Omental fat pad (tissue), 3 donors: ENCODE measurements at regions not wholly inside any gene's neighbourhood (a gene's known extent, or its start where the extent isn't known, plus 50 kb on each side); places are given as distances from the start of the nearest gene placed in this dataset.
"Not testable (repeated sequence)": the region's sequence is repeated elsewhere in the genome, so short reads cannot be mapped to it uniquely, and the experiment has no call there.

Source experiments
- ATAC-seq: fragments of 150-250 bp; one replicate; pipeline ENCODE4 v1.9.1; 2016; ENCODE audit warnings: mild to moderate bottlenecking, moderate library complexity; ENCODE audit not compliant: low FRiP score
- DNase-seq: peaks from one replicate; pipeline ENCODE4 v3.0.0-alpha.2; 2019; ENCODE audit warnings: low spot score
- TF ChIP-seq, protein P1 (sequence below), 3 donors: fragments of 450-650 bp; IDR thresholded peaks; one replicate each; pipeline ENCODE4 v1.5.1; 2016 to 2017; ENCODE audit warnings: antibody characterized with exemption in 3 of 3, mild to moderate bottlenecking in 3 of 3, moderate library complexity in 2 of 3

DNA sequence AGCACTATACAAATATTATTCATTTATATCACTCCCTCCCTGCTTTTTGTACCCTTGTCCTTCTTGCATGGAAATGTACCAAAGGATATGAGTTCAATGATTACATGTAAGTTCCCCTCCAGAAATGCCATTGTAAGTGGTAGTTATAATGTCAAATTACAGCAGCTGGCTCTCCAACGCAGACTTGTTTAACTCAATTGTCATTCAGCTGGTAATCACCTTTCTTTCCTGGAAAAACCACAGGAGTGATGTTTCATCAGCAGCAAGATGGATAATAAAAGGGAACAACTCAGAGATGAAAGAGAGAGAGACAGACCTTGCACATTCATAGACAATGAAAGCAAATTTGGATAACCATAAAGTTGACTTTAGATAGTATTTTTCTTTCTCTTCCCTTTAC, 578.6 kb upstream of the PBX1 start:
- TF ChIP-seq, protein P1, sequence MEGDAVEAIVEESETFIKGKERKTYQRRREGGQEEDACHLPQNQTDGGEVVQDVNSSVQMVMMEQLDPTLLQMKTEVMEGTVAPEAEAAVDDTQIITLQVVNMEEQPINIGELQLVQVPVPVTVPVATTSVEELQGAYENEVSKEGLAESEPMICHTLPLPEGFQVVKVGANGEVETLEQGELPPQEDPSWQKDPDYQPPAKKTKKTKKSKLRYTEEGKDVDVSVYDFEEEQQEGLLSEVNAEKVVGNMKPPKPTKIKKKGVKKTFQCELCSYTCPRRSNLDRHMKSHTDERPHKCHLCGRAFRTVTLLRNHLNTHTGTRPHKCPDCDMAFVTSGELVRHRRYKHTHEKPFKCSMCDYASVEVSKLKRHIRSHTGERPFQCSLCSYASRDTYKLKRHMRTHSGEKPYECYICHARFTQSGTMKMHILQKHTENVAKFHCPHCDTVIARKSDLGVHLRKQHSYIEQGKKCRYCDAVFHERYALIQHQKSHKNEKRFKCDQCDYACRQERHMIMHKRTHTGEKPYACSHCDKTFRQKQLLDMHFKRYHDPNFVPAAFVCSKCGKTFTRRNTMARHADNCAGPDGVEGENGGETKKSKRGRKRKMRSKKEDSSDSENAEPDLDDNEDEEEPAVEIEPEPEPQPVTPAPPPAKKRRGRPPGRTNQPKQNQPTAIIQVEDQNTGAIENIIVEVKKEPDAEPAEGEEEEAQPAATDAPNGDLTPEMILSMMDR (IDR thresholded peaks at IDR 0.05): no peak
- DNase-seq: no peak
- no peak for ATAC-seq

DNA sequence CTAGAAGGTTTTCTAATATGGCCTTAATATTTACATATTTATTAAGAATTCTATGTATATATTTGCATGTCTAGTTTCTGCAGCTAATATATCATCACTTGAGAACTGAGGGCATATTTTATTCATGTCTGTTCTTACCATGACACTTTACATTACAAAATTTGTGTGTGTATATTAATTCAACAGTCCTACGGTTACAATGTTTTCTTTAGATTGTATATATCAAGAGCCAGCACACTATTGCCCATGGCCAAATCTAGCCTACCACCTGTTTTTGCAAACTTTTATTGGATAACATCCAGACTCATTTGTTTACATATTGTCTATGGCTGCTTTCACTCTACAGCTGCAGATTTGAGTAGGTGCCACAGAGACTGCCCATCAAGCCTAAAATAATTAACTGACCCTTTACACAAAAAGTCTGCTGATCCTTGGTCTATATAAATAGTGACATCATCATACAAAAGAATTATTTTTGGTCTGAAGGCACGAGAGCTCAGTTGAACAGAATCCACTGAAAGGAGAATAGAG, 577.4 kb upstream of the PBX1 start:
- ATAC-seq (no peak), DNase-seq (no peak)
- TF ChIP-seq, protein P1 (IDR thresholded peaks at IDR 0.05): no peak

DNA sequence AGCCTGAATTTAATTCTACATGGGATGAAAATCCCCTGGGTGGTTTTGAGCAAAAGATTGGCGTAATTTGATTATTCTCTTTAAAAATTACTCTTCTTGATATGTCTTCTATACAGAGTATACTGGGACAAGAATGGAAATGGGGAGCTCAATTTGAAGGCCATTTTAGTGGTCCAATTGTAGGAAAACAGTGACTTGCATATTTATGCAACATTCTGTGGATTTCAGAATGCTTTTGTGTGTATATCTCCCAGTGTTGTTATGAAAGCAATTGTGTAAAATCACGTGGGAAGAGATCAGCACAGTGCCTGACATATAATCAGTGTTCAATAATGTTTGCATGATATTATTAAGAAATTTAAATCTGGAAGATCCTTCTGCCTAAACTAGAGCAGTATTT, 575.9 kb upstream of the PBX1 start:
- no peak for ATAC-seq
- TF ChIP-seq, protein P1 (IDR thresholded peaks at IDR 0.05): no peak
- no peak for DNase-seq

DNA sequence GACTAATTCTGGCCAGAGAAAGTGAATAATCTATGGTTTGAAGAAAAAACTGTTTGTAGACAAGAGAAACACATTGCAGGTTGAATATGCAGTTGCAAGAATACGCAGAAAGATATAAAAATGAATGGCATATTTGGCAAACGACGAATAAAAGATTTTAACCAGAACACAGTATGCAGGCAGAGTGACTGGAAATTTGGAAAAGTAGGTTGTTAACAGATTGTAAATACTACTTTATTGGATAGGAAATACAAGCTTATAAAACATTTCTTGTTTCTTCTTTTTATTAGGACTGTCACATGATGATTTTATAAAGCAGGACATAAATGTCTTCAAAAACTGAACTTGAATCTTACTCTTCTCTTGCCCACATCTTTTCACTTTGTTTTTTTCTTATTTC, 573.3 kb upstream of the PBX1 start:
- DNase-seq (no peak), ATAC-seq (no peak)
- TF ChIP-seq, protein P1 (IDR thresholded peaks at IDR 0.05): no peak

DNA sequence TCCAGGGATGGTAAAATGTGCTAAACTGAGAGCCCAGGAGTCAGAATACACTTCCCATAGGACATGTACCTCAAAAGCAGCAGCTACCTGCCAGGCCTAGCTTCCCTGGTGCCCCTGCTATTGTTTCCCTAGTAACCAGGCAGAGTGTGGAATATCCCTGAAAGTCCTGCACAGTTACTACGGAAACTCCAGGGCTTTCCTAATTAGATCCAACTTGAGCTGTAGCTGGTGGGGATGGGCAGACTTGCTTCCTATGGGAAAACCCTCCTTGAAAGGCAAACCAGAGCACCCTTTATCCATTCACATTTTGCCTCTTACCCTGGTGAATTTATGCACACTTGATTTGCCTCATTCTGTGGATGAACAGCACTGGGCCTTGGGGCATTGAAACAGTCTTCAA, 559.9 kb upstream of the PBX1 start:
- ATAC-seq (no peak), DNase-seq (no peak)
- TF ChIP-seq, protein P1 (IDR thresholded peaks at IDR 0.05): no peak

DNA sequence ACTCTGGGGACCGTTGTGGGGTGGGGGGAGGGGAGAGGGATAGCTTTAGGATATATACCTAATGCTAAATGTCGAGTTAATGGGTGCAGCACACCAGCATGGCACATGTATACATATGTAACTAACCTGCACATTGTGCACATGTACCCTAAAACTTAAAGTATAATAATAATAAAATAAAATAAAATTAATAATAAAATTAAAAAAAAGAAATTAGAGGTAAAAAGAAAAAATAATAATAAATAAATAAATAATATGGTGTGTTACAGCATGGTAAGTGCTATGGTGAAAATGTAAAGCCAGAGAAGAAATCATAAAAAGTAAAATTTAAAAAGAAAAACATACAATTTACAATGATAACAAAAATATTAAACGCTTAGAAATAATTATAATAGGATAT, 552.8 kb upstream of the PBX1 start:
- not testable (repeated sequence) for ATAC-seq, DNase-seq

DNA sequence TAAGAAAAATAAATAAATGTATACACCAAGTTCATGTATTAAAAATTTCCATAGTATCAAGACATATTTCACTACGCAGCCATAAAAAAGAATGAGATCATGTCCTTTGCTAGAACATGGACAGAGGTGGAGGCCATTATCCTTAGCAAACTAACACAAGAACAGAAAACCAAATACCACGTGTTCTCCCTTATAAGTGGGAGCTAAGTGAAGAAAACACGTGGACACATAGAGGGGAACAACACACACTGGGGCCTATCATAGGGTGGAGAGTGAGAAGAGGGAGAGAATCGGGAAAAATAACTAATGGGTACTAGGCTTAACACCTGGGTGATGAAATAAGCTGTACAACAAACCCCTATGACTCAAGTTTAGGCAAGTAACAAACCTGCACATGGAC, 552.4 kb upstream of the PBX1 start:
- TF ChIP-seq, protein P1 (IDR thresholded peaks at IDR 0.05): no peak
- ATAC-seq: no peak

DNA sequence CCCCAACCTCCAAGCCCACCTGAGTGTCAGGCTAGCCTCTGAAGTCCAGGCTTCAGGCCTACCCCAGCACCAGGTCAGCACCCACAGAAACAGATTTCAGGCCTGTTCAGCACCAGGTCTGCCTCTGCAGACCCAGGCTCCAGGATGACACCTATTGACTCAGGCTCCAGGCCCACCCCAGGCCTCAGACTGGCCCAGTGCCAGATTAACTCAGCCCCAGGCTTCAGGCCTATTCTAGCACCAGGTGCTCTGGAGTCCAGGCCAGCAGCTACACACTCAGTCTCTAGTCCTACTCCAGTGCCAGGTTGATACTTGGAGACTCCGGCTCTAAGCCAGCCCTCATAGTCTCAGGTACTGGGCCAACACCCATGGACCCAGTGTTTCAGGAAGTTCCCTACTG, 541.7 kb upstream of the PBX1 start:
- no peak for ATAC-seq
- TF ChIP-seq, protein P1 (IDR thresholded peaks at IDR 0.05): no peak
- no peak for DNase-seq

More for the DNA sequence above, 552.4 kb upstream of the PBX1 start:
- DNase-seq: no peak
